ENCODE measurements at regions not wholly inside any gene's neighbourhood (a gene's known extent, or its start where the extent isn't known, plus 50 kb on each side); places are given as distances from the start of the nearest gene placed in this dataset.
A peak's percentile ranks its signal among the peaks of the same experiment; 100 is the strongest.

DNA sequence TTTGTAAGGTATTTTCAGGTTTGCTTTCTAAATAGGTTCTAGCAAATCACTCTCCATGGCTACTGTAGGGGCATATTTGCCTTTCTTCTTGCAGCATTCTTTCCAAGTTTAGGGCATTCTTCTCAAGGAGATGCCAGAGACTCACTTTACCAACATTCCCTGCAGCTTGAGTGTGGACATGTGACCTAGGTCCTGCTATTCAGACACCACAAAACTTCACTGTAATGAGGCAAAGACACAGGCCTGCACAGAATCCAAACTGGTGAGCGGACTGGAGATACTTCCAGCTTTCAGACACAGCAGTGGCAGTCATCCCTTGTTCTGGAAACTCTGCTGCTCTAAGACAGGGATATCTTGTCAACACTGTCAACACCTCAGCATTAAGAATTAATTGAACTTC, 146.4 kb upstream of the PFN2 start:
- no peak for DNase-seq

DNA sequence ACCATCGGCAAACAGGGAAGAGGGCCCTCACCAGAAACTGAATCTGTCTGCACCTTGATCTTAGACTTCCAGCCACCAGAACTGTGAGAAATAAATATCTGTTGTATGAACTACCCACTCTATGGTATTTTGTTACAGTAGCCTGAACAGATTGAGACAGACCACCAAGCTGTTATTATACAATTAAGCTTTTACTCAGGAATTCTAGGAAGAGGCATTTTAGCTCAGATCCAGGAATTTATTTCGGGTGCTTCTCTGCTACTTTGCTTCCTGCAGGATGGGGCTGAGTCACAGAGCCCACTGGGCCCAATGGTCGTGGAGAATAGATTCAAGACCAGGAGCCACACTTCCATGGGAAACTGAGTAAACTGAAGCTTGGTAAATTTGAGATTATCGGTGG, 145.5 kb upstream of the PFN2 start:
- no peak for DNase-seq

DNA sequence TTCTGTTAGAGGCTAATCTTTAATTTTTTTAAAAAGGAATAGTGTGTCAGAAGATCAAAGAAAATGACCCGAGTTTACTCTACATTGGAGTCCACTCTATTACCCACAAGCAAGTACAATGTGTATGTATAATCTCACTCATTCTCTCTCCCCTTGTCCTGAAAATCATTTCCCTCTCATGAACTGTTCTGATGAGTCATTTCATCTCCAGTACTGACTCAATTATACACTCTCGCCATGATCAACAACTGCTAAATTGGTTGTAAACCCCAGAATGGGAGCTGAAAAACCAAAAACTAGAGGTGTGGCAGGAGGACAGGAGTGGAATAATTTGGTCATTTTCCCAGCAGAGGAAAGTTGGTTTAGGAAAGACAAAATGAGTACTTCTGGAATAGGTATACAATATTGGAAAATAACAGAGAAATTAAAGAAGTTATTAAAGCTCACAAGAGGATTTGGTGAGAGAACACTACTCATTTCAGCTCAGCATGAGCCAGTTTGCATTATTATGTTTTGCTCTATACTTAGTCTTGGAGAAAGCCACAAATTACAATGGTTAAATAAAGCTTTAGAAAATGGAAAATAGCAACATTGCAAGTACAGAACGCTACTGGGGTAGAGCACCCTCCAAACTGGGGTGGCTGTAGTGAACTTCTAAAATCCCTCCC, 144.3 kb upstream of the PFN2 start:
- no peak for DNase-seq

DNA sequence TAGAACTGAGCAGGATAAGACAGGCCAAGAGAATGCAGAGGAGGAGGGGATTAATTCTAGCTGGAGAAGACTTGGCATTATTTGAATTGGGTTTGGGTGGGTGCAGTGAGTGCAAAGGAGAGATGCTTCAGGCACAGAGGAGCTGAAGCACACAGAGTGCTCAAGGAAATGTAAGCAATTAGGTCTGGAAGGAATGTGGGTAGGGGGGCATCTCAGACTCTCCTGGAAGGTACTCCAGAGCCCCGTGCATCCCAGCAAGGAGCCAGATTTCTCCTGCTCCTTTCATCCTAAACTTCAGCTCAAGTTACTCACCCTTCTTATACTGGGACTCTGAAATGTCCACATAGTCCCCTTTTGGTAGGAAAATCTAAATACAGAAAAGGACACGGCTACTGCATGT, 143.6 kb upstream of the PFN2 start:
- no peak for DNase-seq

DNA sequence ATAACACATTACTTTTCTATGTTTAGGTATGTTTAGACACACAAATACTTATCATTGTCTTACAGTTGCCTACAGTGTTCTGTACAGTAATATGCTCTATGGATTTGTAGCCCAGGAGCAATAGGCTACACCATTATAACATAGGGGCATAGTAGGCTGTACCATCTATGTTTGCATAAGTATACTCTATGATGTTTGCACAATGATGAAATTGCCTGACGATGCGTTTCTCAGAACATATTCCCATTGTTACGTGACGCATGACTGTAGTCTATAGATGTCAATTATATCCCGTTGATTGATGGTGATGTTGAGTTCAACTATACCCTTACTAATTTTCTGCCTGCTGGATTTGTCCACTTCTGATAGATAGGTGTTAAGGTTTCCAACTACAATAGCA, 139.4 kb upstream of the PFN2 start:
- DNase-seq = no peak

DNA sequence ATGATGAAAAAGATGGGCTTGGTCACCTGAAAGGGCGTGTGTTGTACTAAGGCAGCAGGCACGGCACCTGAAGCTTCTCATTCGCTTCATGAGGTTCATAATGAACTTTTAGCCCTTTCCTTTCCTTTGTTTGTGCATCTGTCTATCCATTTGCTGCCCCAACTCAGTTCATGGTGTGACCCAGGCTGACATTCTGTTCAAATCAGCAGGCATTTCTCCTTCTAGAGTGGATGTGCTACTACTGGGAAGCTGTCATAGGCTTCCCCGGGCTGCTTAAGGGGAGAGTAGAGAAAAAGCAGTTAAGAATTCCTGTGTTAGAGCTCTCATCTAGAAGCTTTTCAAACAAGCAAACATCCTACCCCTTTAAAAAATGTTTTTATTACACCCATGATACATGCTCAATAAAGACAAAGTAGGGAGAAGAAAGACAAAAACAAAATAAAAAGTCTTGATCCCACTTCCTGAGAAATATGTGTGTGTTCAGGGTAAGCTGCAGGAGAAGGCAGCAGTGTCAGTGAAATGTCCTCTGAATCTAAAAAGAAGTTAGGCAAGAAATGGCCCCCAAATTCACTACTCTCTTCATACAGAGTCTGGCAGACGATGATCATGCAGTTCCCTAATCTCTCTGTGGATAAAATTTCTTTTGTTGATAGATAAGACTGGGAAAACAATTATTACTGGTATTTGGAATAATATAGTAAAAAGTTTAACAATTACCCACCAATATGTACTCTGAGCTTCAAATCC, 136.9 kb upstream of the PFN2 start:
- no peak for DNase-seq

DNA sequence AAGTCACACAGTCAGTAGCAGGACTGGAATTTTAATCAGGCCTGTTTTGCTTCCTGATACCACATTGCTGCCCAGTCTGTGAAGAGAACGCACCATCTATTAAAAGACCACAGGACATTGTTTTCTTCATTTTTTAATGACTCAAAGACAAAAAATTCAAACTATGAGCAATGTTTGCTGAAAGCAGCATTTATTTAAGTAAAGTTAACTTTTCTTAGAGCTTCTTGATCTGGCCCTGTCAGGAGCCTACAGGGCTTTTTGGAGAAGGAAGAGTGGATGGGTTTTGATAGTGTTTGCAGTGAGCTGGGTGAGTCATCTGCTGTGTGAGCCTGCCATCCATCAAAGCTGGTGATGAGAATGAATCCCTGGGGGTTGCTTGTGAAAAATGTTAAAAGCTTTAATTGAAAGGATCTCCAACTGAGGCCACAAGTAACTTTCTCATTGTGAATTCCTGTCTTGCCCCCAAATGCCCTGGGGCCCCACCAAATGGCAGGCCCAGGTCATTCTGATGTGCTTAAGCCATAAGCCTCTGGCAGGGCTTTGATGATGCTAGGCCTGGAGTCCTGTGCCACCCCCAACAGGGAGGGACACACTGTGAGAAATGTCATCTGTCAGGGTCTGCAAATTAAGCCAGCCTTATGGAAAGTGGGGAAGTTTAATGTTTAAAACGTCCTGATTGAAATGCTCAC, 136.2 kb upstream of the PFN2 start:
- no peak for DNase-seq

DNA sequence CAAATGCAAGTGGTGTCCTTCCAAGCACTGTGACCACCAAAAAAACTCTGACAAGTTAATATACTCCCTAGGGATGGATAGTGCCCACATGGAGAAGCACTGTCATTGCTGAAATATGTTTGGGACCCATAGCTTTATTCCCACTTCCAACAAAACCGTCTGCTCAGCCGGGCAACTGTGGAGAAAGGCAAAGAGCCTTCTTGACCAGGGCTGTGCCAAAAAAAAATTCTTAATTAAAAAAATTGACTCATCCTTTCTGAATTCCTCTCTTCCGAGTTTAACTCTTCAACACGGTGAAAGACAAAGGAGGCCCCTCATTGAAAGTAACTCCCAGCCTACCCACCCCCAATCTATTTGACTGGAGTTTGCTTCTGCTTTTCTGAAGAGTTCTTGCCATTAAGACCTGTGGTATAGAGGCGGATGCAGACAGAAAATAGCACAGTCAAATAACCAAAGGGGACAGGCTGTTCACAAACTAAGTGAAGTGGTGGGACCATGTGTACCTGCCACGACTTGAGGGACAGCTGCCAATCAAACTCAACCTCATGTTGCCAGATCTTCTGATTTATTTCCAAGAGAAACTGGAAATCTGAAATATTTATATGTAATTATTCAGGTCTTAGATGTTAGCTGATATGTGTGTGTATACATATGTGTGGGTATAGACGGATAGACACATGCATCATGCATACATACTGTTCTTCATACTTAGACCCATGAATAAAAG, 135.4 kb upstream of the PFN2 start:
- DNase-seq = no peak

DNA sequence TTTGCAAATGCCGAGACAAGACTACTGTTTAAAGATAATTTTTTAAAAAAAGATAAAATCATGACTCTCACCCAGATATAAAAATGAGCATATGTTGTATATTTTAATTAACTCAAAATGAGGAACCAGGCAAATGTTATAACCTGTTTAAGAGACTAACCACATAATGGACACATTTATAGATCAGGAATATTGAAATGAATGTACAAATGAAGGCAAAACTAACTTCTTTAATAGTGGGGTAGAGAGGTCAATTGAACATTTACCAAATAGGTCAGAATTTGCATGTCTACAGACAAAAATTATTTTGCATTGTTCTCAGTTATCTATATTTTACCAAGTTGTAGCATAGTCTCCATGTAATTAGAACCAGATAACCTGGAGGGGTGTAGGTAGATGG, 134.3 kb upstream of the PFN2 start:
- DNase-seq = no peak

DNA sequence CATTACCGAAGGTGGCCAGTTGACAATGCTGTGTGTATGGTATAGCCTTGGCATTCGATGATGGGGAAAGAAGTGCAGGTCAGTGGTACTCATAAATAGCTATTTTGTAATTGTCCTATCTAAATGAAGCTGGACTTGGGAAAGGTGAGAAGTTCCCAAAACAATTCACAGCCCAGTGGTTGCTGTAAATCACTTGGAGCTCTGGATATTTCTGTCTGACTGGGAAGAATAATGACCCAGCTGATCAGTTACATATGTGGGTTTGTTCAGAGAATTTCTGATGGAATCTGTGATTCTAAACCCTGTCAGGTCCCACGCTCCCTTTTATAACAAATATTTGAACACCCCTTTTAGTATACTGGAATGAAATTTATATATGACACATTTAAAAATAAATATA, 133.9 kb upstream of the PFN2 start:
- no peak for DNase-seq

DNA sequence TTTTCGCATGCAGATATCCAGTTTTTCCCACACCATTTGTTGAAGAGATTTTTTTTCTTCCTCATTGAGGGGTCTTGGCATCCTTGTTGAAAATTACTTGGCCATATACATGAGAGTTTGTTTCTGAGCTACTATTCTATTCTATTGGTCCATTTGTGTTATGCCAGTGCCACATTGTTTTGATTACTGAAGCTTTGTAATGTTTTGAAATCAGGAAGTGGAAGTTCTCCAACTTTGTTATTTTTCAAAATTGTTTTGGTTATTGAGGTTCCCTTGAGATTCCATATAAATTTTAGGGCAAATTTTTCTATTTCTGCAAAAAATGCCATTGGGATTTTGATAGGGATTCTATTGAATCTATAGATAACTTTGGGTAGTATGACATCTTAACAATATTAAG, 130.3 kb upstream of the PFN2 start:
- DNase-seq = no peak

DNA sequence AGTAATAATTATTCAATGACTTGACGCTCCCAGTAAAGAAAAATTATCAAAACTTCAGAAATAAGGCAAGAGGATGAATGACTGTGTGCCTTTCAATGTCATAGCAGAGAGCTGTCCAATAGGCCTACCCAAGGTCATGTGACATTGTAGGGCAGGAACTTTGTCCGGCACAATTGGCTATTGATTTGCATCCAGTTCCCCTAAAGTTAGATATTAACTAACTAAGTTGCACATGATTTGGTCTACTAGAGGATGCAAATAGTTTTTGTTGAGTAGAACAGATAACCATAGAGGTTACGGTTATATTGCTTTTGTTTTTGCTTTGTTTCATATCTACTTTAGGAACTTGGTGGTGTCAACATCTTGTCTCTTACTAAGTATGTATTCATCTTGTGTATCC, 127.9 kb upstream of the PFN2 start:
- DNase-seq = no peak

DNA sequence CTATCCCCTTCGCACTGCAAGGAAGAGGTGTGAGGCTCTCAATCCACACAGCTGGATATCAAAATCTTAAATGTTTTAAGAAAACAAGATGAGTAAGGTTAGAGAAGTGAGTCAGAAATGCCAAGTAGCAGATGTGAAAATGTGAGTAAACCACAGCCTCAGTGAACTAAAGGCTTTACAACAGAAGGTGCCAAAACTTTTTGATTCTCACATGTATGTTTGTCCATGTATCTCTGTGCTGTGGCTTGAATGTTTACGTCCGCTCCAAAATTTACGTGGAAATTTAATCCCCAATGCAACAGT, 126.8 kb upstream of the PFN2 start:
- no peak for DNase-seq

DNA sequence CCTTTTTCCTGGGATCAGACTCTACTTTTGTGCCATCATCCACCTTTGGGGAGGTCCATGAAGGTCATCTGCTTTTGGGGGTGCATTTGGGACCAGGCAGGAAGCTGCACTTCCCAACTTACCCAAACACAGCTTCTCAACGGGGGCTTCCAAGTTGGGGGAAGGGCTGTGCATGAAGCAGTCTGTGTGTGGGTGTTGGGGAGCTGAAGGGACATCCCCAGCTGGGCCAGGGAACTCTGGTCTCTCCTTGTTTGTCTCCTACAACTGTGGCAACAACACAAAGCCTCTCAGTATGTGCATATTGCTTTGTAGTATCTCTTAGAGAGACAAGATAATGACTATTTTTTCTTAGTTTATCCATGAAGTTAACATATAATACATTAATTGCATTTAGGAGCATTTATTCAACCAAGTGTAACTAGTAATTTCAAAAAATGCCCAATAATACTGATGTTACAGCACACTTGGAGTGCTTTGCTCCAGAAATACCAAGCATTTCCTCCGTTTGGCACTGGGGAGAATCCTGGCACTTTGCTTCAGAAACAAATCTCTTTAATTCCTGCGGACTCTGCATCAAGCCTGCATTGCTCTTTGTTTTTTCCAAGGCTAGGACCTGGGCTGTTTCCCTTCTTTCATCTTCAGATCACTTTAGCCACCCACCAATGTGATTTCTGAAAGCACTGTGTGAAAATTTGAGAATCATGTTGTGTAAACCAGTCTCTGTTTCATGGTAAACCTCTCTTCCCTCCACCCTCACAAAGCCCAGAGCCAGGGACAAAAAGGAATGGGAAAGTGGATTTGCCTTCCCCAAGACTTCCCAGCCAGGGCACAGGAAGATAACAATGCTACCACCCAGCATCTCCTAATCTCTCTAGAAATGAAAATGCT, 126.2 kb upstream of the PFN2 start:
- DNase-seq = no peak

DNA sequence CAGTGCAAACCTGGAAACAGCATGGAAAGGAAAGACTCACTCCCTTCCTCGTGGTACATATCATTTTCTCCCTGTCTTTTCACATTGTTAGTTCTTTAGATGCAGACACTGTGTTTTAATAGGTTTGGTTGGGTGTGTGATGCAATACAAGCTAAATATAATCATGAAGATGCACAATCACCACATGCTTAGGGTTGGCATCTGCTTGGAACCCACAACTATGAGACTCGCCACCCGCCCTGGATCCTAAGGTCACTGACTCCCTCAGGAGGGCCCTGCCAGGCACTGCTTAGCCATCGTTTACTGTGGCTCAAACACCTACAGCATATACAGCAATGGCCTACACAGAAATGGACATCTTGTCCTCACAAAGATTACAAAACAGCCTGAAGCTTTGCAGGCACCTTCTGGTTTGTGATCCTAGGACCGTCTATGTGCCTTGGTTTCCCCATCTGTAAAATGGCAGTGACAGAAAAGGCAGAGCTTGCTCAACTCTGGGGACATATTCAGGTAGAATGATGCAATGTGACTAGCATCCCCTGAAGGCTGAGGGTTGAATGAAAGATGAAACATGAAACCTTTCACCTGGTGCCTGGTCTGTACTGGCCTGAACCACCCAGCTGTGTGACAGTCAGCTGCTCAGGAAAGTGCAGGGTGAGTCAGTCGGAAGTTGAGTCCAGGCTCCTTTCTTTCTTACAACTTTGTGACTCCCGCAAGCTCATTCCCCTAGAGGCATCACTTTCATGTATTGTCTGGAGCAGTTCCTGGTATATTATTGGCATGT, 123.6 kb upstream of the PFN2 start:
- DNase-seq = peak in 1 of 2 experiments; percentile 50

DNA sequence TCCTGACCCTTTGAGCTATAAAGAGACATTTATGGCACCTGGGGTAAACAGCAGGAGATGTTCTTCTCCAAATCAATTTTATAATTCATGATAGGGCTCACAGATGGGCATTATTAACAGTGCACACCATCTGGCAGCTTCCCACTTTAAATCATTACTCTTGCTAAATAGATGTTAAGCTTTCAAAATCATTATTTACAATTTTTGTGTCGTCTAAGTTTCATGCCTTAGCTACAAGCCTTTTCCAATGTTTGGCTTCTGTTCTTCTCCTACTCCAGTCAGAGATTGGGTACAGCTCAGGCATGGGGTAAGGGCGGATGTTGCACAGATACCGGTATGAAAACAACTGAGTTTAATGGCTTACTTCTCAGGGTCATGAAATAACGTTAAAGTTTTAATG, 120.9 kb upstream of the PFN2 start:
- peak; percentile 31 to 81 for DNase-seq

DNA sequence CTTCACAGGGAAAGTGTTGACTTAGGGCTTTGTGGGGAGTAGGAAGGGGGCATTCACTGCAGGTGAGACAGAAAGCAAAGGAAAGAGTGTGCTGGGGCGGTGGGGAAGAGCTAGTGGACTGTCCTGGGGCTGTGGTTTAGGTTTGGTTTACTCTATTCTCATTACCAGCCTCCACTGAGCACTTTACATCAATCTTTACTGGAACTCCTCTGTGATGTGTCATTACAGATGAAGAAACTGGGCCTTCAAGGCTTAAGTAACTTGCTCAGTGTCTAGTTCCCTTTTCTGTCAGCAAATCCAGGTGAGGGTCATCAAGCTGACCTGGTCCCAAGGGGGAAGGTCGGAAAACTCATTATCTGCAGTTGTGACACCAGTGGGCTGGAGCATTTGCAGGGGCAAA, 120.2 kb upstream of the PFN2 start:
- DNase-seq = no peak

DNA sequence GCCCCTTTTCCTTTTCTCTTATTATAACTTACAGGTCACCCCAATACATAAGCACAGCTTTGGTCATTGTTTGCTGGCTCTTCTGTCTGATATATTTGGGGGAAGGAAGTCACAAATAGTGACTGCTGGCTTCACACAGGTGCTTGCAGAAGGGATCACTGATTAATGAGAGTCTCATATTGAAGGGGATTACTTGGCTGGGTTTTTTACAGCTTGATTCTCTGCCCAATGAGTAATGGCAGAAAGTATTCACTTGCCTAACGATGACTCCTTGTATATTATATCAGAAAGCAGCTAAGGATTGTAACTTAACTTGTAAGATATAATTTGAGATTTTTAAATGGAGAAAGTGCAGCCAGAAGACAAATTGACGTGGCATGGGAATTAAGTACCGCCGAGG, 119.3 kb upstream of the PFN2 start:
- peak in 1 of 2 experiments; percentile 23 for DNase-seq

DNA sequence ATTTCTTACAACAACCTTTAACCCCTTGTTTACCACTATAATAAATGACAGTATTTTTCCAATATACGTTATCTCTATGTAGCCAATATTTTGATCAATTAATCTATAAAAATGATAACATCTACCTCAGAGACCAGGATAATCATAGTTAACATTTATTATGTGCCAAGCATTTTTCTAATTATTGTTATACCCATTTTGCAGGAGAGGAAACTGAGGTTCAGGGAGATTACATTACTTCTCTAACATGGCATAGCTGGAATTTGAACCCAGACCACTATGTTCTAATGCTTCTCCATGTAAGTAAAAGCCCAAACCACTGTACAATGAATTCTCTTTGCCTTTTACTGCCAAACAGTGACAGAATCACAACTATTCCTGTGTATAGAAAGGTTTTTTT, 113.4 kb upstream of the PFN2 start:
- DNase-seq = no peak

DNA sequence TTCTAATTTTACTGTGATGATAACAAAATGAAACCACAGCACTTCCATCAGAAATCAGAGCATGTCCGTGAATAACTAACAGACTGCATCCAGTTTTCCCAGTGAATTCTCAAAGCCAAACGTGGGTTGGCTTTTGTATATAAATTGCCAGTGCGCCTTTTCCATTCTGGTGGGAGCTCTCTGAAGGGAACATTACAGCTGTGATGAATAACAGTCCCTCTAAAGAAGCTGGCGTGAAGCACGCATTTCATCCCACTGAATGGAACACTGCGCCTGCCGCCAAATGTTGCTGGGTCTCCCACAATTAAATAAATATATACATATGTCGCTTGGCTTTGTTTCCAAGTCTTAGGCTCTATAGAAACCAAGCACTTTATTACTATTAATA, 113.0 kb upstream of the PFN2 start:
- DNase-seq = peak in 1 of 2 experiments; percentile 39

DNA sequence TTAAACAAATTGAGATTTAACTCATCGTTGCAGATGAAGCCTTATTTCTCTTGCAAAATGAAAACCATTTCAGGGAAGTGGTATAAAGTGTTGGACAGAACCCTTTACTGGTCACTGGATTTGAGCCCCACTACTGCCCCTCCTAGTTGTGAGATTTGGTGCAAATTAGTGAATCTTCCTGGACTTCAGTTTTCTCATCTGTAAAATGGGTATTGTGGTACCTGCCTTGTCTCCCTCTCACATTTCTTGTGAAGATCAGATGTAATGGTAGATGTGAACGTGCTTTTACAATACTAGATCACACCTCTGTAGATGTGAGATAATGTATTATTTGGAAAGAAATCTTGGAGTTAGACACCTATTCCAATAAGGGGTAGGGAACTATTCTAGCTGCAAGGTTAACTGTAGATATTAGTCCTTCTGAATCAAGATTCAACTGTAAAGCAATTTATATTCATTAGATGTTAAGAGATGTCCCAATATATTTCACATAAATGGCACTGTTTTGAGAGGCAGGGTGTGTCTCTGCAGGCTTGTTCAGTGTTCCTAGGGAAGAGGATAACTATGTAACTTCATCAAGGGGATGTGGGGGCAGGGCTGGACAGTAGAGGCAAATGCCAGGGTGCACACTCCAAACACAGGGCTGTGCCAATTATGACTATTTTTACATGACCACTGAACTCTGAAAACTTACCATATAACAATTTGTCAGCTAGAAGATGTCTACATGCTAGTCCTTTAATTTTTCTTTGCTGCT, 112.4 kb upstream of the PFN2 start:
- DNase-seq = no peak

Data from NCI-H524 (cell line).